ENCODE measurements at regions not wholly inside any gene's neighbourhood (a gene's known extent, or its start where the extent isn't known, plus 50 kb on each side); places are given as distances from the start of the nearest gene placed in this dataset.

DNA sequence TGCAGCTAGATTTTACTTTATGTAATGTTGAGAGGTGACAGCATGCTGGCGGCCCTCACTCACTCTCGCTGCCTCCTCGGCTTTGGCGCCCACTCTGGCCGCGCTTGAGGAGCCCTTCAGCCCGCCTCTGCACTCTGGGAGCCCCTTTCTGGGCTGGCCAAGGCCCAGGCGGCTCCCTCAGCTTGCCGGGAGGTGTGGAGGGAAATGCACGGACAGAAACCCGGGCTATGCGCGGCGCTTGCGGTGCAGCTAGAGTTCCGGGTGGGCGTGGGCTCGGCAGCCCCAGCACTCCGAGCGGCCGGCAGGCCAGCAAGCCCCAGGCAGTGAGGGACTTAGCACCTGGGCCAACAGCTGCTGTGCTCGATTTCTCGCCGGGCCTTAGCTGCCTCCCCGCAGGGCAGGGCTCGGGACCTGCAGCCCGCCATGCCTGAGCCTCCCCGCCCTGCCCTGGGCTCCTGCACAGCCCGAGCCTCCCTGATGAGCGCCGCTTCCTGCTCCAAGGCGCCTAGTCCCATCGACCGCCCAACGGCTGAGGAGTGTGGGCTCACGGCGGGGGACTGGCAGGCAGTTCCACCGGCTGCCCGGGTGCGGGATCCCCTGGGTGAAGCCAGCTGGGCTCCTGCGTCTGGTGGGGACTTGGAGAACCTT, 128.7 kb downstream of the GASK1B start:
- DNase-seq (ENCODE audit: low spot score), result no peak
- peaks cover under 1% of the 10 kb centered on the region for H3K9me3 ChIP-seq
- TF ChIP-seq, protein P1, sequence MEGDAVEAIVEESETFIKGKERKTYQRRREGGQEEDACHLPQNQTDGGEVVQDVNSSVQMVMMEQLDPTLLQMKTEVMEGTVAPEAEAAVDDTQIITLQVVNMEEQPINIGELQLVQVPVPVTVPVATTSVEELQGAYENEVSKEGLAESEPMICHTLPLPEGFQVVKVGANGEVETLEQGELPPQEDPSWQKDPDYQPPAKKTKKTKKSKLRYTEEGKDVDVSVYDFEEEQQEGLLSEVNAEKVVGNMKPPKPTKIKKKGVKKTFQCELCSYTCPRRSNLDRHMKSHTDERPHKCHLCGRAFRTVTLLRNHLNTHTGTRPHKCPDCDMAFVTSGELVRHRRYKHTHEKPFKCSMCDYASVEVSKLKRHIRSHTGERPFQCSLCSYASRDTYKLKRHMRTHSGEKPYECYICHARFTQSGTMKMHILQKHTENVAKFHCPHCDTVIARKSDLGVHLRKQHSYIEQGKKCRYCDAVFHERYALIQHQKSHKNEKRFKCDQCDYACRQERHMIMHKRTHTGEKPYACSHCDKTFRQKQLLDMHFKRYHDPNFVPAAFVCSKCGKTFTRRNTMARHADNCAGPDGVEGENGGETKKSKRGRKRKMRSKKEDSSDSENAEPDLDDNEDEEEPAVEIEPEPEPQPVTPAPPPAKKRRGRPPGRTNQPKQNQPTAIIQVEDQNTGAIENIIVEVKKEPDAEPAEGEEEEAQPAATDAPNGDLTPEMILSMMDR (IDR thresholded peaks at IDR 0.05), result no peak

DNA sequence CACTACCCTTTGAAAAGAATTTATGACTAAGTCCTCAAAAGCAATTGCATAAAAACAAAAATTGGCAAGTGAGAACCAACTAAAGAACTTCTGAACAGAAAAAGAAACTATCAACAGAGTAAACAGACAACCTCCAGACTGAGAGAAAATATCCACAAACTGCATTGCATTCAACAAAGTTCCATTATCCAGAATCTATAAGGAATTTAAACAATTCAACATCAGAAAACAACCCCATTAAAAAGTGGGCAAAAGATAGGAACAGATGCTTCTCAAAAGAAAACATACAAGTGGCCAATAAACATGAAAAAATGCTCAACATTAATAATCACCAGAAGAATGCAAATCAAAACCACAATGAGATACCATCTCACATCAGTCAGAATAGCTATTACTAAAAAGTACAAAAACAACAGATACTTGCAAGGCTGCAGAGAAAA, 130.2 kb downstream of the GASK1B start:
- H3K27me3 ChIP-seq (replicated peaks; ENCODE audit: insufficient read depth), result no peaks in the 10 kb centered on the region
- no peak overlapping the region for H3K4me3 ChIP-seq
- H3K27ac ChIP-seq, result no peak overlapping the region
- no peaks in the 10 kb centered on the region for H3K36me3 ChIP-seq
- no peaks in the 10 kb centered on the region for H3K4me1 ChIP-seq (ENCODE audit: control insufficient read depth in 1 of 2, low read depth in 2 of 2)
- H3K9me3 ChIP-seq, result peaks cover 4% of the 10 kb centered on the region
- DNase-seq (ENCODE audit: low spot score) (no peak), ATAC-seq (ENCODE audit: insufficient number of reproducible peaks, low FRiP score, low read depth) (no peak)
- TF ChIP-seq, protein P1 (IDR thresholded peaks at IDR 0.05), result no peak

More for the DNA sequence above, 128.7 kb downstream of the GASK1B start:
- Histone ChIP-seq H3K4me3 (no peak overlapping the region), H3K27ac (no peak overlapping the region), H3K27me3 (replicated peaks; ENCODE audit: insufficient read depth) (no peaks in the 10 kb centered on the region), H3K36me3 (no peaks in the 10 kb centered on the region), H3K4me1 (ENCODE audit: control insufficient read depth in 1 of 2, low read depth in 2 of 2) (no peaks in the 10 kb centered on the region)
- no peak for ATAC-seq (ENCODE audit: insufficient number of reproducible peaks, low FRiP score, low read depth)

DNA sequence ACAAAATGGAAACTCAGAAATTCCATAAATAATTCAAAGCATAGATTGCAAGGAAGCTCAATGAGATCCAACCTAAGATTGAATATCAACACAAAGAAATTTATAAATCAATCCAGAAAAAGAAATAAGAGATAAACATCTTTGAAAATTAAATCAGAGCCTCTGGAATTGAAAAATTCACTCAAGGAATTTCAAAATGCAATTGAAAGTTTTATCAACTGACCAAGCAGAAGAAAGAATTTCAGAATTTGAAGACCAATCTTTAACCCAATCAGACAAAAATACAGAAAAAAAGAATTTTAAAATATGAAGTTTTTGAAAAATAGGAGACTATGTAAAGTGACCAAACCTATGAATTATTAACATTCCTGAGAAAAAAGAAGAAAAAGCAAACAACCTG, 134.1 kb downstream of the GASK1B start:
- Histone ChIP-seq H3K4me1 (ENCODE audit: control insufficient read depth in 1 of 2, low read depth in 2 of 2) (peaks cover under 1 to 2% of the 10 kb centered on the region in 2 donors), H3K9me3 (peaks cover 4% of the 10 kb centered on the region), H3K36me3 (no peaks in the 10 kb centered on the region), H3K27me3 (replicated peaks; ENCODE audit: insufficient read depth) (no peaks in the 10 kb centered on the region), H3K4me3 (no peak overlapping the region), H3K27ac (no peak overlapping the region)
- no peak for ATAC-seq (ENCODE audit: insufficient number of reproducible peaks, low FRiP score, low read depth)
- TF ChIP-seq, protein P1 (IDR thresholded peaks at IDR 0.05), result no peak
- no peak for DNase-seq (ENCODE audit: low spot score)

DNA sequence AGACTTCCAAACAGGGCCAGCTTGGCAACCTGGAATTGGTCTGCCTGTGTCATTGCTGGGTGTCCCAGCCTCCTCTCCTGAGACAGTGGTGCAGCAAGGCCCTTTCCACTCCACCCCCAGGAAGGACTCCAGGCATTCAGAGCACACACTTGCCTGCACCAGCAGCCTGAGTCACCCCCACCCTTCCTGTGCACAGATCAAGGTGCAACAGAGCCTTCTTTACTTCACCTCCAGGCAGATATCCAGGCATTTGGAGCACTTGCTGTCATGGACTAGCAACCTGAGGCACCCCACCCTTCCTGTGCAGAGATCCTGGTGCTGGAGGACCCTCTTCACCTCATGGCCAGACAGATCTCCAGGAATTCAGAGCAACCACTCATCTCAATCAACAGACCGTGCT, 135.8 kb downstream of the GASK1B start:
- TF ChIP-seq, protein P1 (IDR thresholded peaks at IDR 0.05), result no peak

DNA sequence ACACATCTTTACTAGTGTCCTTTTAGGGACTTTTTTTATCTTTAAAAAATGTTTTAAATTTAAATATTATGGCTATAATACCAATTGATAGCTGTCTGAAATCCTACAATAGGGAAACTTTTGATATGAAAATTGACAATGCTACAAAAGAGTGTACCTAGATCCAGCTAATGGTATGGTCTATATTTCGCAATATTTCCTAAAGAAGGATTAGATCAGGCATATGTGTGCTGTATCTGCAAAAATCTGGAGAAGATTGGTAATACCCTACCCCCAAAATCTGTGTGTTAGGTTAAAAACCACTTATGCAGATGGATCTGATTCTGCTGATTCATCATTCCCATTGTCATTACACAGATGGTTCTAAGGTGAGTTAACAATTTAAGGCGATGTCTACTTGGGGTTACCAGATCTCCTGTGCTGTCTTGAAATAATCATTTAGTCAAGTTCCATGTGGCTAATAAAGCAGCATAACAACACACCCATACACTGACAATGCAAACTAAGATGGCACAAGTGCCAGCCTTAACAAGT, 137.1 kb downstream of the GASK1B start:
- TF ChIP-seq, protein P1 (IDR thresholded peaks at IDR 0.05), result no peak

More for the DNA sequence above, 135.8 kb downstream of the GASK1B start:
- Histone ChIP-seq H3K9me3 (peaks cover 4% of the 10 kb centered on the region), H3K27ac (no peak overlapping the region), H3K36me3 (no peaks in the 10 kb centered on the region), H3K4me3 (no peak overlapping the region), H3K4me1 (ENCODE audit: control insufficient read depth in 1 of 2, low read depth in 2 of 2) (peaks cover 4 to 12% of the 10 kb centered on the region in 2 donors), H3K27me3 (replicated peaks; ENCODE audit: insufficient read depth) (no peaks in the 10 kb centered on the region)
- DNase-seq (ENCODE audit: low spot score), result no peak
- no peak for ATAC-seq (ENCODE audit: insufficient number of reproducible peaks, low FRiP score, low read depth)

More for the DNA sequence above, 137.1 kb downstream of the GASK1B start:
- H3K27me3 ChIP-seq (replicated peaks; ENCODE audit: insufficient read depth), result no peaks in the 10 kb centered on the region
- ATAC-seq (ENCODE audit: insufficient number of reproducible peaks, low FRiP score, low read depth) (no peak), DNase-seq (ENCODE audit: low spot score) (no peak)
- no peak overlapping the region for H3K4me3 ChIP-seq
- H3K9me3 ChIP-seq, result peaks cover 4% of the 10 kb centered on the region
- peaks cover 4 to 12% of the 10 kb centered on the region in 2 donors for H3K4me1 ChIP-seq (ENCODE audit: control insufficient read depth in 1 of 2, low read depth in 2 of 2)
- no peaks in the 10 kb centered on the region for H3K36me3 ChIP-seq
- no peak overlapping the region for H3K27ac ChIP-seq

All from thoracic aorta (tissue), 2 donors.